A549 (cell line): ENCODE measurements at regions not wholly inside any gene's neighbourhood (a gene's known extent, or its start where the extent isn't known, plus 50 kb on each side); places are given as distances from the start of the nearest gene placed in this dataset.

Experiments
- CTCF ChIP-seq: fragments of >200 bp; sonication (Bioruptor Twin); formaldehyde crosslinking; IDR thresholded peaks from 3 replicates; pipeline ENCODE4 v1.5.1; 2016
- FOXS1 ChIP-seq: fragments of 250-450 bp; sonication (Bioruptor Pico); IDR thresholded peaks from 2 replicates; pipeline ENCODE4 v1.5.0; 2020; ENCODE audit warnings: mild to moderate bottlenecking, moderate library complexity
- POLR2AphosphoS2 ChIP-seq: conservative IDR thresholded peaks from 2 replicates; pipeline ENCODE4 v1.6.1; 2012; ENCODE audit warnings: low read length, improper control_type of control experiment, inconsistent platforms
- TF ChIP-seq, protein P1 (sequence below): fragments of 200-600 bp; sonication (generic); IDR thresholded peaks from 2 replicates; pipeline ENCODE4 v1.6.1; 2016; ENCODE audit warnings: antibody characterized with exemption, mild to moderate bottlenecking, moderate library complexity

GRCh38 chr13:84542348-84542747 is 660.1 kb upstream of the SLITRK1 start:
- TF ChIP-seq FOXS1, result no peak
- no peak for TF ChIP-seq POLR2AphosphoS2
- TF ChIP-seq, protein P1, sequence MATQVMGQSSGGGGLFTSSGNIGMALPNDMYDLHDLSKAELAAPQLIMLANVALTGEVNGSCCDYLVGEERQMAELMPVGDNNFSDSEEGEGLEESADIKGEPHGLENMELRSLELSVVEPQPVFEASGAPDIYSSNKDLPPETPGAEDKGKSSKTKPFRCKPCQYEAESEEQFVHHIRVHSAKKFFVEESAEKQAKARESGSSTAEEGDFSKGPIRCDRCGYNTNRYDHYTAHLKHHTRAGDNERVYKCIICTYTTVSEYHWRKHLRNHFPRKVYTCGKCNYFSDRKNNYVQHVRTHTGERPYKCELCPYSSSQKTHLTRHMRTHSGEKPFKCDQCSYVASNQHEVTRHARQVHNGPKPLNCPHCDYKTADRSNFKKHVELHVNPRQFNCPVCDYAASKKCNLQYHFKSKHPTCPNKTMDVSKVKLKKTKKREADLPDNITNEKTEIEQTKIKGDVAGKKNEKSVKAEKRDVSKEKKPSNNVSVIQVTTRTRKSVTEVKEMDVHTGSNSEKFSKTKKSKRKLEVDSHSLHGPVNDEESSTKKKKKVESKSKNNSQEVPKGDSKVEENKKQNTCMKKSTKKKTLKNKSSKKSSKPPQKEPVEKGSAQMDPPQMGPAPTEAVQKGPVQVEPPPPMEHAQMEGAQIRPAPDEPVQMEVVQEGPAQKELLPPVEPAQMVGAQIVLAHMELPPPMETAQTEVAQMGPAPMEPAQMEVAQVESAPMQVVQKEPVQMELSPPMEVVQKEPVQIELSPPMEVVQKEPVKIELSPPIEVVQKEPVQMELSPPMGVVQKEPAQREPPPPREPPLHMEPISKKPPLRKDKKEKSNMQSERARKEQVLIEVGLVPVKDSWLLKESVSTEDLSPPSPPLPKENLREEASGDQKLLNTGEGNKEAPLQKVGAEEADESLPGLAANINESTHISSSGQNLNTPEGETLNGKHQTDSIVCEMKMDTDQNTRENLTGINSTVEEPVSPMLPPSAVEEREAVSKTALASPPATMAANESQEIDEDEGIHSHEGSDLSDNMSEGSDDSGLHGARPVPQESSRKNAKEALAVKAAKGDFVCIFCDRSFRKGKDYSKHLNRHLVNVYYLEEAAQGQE, result no peak
- no peak for TF ChIP-seq CTCF
